K562 (cell line): ENCODE measurements at regions not wholly inside any gene's neighbourhood (a gene's known extent, or its start where the extent isn't known, plus 50 kb on each side); places are given as distances from the start of the nearest gene placed in this dataset.

Experiments
- ATAC-seq: fragments of 200-7000 bp; cut with Tn5 transposase; 3 replicates; pipeline ENCODE4 v1.9.1; 2020; ENCODE audit warnings: moderate library complexity
- BruUV-seq: library from RNA; stranded (reverse); fragments of 400-500 nt; replicated peaks from 2 replicates; lab custom pipeline; 2021; lab: Mats Ljungman, UMichigan
- CTCF ChIA-PET: fragments of 300-600 bp; formaldehyde crosslinking; extraction: SDS; loops from one replicate; lab custom pipeline; 2021; ENCODE audit warnings: low intra/inter-chr PET ratio; lab: Yijun Ruan, JAX
- POLR2A ChIA-PET: fragments of 300-600, 350-650 bp; sonication (Branson Sonifier 250); formaldehyde crosslinking; extraction: SDS; loops from one replicate; lab custom pipeline; 2021; ENCODE audit warnings: antibody characterized with exemption, inconsistent platforms; lab: Yijun Ruan, JAX
- DNase-seq, 4 experiments: peaks; one replicate each; pipeline versions ENCODE4 v3.0.0 to v3.0.0-alpha.2; 2011 to 2018; ENCODE audit warnings: low spot score in 3 of 4, mixed read lengths in 3 of 4; ENCODE audit errors: extremely low read depth in 1 of 4
- FAIRE-seq: peaks from 2 replicates; lab custom pipeline; 2011; peaks lifted over from hg19 to GRCh38; lab: Jason Lieb, UNC
- H2AFZ ChIP-seq: 2 replicates; pipeline ENCODE4 v1.6.0; 2011; ENCODE audit warnings: low read depth, low read length, control low read depth, inconsistent platforms
- H3K27ac ChIP-seq: fragments of 200-600 bp; 3 replicates; pipeline ENCODE4 v1.8.0; 2011; ENCODE audit warnings: low read depth, mild to moderate bottlenecking, control low read depth, inconsistent platforms, low read length, moderate library complexity, mixed read lengths; ENCODE audit errors: extremely low read depth
- H3K27me3 ChIP-seq, 2 experiments: fragments of 300-600 bp in 1 of 2; 2 replicates in 1 of 2; 3 replicates in 1 of 2; pipeline versions ENCODE4 v1.6.0 to v1.8.0; 2011; ENCODE audit warnings: inconsistent platforms in 2 of 2, low read length in 2 of 2, mild to moderate bottlenecking in 1 of 2, mixed read lengths in 1 of 2, moderate library complexity in 1 of 2; ENCODE audit not compliant: control insufficient read depth in 2 of 2, insufficient read depth in 2 of 2
- H3K36me3 ChIP-seq: fragments of 300-600 bp; 3 replicates; pipeline ENCODE4 v1.8.0; 2011; ENCODE audit warnings: mild to moderate bottlenecking, low read length, inconsistent platforms; ENCODE audit not compliant: control insufficient read depth, insufficient read depth
- H3K4me1 ChIP-seq, 2 experiments: fragments of 200-600 bp in 1 of 2; replicated peaks in 1 of 2; 2 replicates in 1 of 2; 3 replicates in 1 of 2; pipeline versions ENCODE4 v1.5.1 to v1.8.0; 2011; ENCODE audit warnings: inconsistent platforms in 2 of 2, low read length in 2 of 2, mild to moderate bottlenecking in 1 of 2, mixed read lengths in 1 of 2, moderate library complexity in 1 of 2; ENCODE audit not compliant: control insufficient read depth in 2 of 2, insufficient read depth in 2 of 2
- H3K4me2 ChIP-seq: 2 replicates; pipeline ENCODE4 v1.6.1; 2011; ENCODE audit warnings: low read length, control low read depth, inconsistent platforms, mixed read lengths; ENCODE audit not compliant: insufficient read depth
- H3K4me3 ChIP-seq: fragments of 200-600 bp; sonication (generic), shearing (Covaris generic); 2 replicates; pipeline ENCODE4 v1.5.1; 2016; ENCODE audit warnings: control low read depth, inconsistent platforms
- H3K79me2 ChIP-seq: fragments of 200-600 bp; 3 replicates; pipeline ENCODE4 v1.8.0; 2011; ENCODE audit warnings: low read length, inconsistent platforms; ENCODE audit not compliant: control insufficient read depth, insufficient read depth
- H3K9ac ChIP-seq, 2 experiments: 2 replicates each; pipeline versions ENCODE4 v1.6.0 to v1.6.1; 2011; ENCODE audit warnings: low read depth in 2 of 2, low read length in 2 of 2, control low read depth in 1 of 2, inconsistent platforms in 1 of 2, mild to moderate bottlenecking in 1 of 2, mixed read lengths in 1 of 2; ENCODE audit not compliant: insufficient read depth in 1 of 2
- H3K9me1 ChIP-seq: one replicate; pipeline ENCODE4 v1.6.0; 2011; ENCODE audit warnings: inconsistent platforms, mild to moderate bottlenecking, low read length, moderate library complexity; ENCODE audit not compliant: control insufficient read depth, insufficient read depth
- H3K9me3 ChIP-seq: replicated peaks from 2 replicates; pipeline ENCODE4 v1.5.1; 2011; ENCODE audit warnings: low read depth, low read length, inconsistent platforms; ENCODE audit not compliant: control insufficient read depth, insufficient read depth
- H4K20me1 ChIP-seq: replicated peaks from 2 replicates; pipeline ENCODE4 v1.6.1; 2011; ENCODE audit warnings: low read length, inconsistent platforms, mixed read lengths; ENCODE audit not compliant: control insufficient read depth, insufficient read depth
- CBFA2T2 ChIP-seq: fragments of 450-650 bp; conservative IDR thresholded peaks from 2 replicates; pipeline ENCODE4 v1.6.1; 2017; ENCODE audit warnings: mild to moderate bottlenecking
- HDAC3 ChIP-seq: fragments of 450-650 bp; IDR thresholded peaks from 2 replicates; pipeline ENCODE4 v1.6.1; 2018; ENCODE audit warnings: borderline replicate concordance, mild to moderate bottlenecking, moderate library complexity; ENCODE audit not compliant: partially characterized antibody
- KLF1 ChIP-seq: fragments of 450-650 bp; IDR thresholded peaks from 2 replicates; pipeline ENCODE4 v1.6.1; 2016; ENCODE audit warnings: missing genetic modification characterization, missing compliant biosample characterization
- LCOR ChIP-seq: sonication (generic); formaldehyde crosslinking; IDR thresholded peaks from 2 replicates; pipeline ENCODE4 v1.8.0; 2022; ENCODE audit warnings: mild to moderate bottlenecking, missing genetic modification reagents
- MCM5 ChIP-seq: fragments of 450-650 bp; IDR thresholded peaks from 2 replicates; pipeline ENCODE4 v1.6.1; 2016; ENCODE audit warnings: low read depth
- RBM17 ChIP-seq: fragments of 200-400 bp; formaldehyde crosslinking; IDR thresholded peaks from 2 replicates; pipeline ENCODE4 v1.6.1; 2017; ENCODE audit warnings: low read depth, mild to moderate bottlenecking, low read length, borderline replicate concordance
- RHOXF2B ChIP-seq: fragments of 250-450 bp; sonication (Bioruptor Pico); conservative IDR thresholded peaks from 2 replicates; pipeline ENCODE4 v1.5.1; 2021
- SIRT6 ChIP-seq: IDR thresholded peaks from one replicate; pipeline ENCODE4 v1.6.1; 2012; ENCODE audit warnings: low read depth, mild to moderate bottlenecking, control low read depth, inconsistent platforms, low read length, moderate library complexity
- TARDBP ChIP-seq: fragments of 450-650 bp; IDR thresholded peaks from 2 replicates; pipeline ENCODE4 v1.6.1; 2016
- YY1 ChIP-seq, 3 experiments: IDR thresholded peaks; 2 replicates each; pipeline ENCODE4 v1.6.1; 2011; ENCODE audit warnings: low read length in 2 of 3, mild to moderate bottlenecking in 2 of 3, moderate library complexity in 2 of 3, borderline replicate concordance in 1 of 3, control low read depth in 1 of 3, low read depth in 1 of 3; ENCODE audit not compliant: insufficient read depth in 3 of 3, insufficient replicate concordance in 2 of 3, control insufficient read depth in 1 of 3, insufficient read length in 1 of 3; ENCODE audit errors: extremely low read depth in 1 of 3
- ZNF431 ChIP-seq: sonication (generic); formaldehyde crosslinking; IDR thresholded peaks from 2 replicates; pipeline ENCODE4 v1.8.0; 2022; ENCODE audit warnings: mild to moderate bottlenecking, missing genetic modification reagents
- WGBS: fragments of 100-300 bp; shearing (Covaris generic); methylation state at CpG from one replicate; pipeline ENCODE4 v1.1.6; 2016; ENCODE audit warnings: low coverage, mixed read lengths; ENCODE audit not compliant: insufficient coverage; ENCODE audit errors: missing lambda C conversion rate; 5-methylcytosine and 5-hydroxymethylcytosine counted together
- in situ Hi-C: fragments of 300-500 bp; cut with MboI; formaldehyde crosslinking; loops from 4 replicates; pipeline ENCODE4 v1.15.0; 2018; ENCODE audit warnings: inconsistent platforms, mixed read lengths
- intact Hi-C: fragments of 100-400 bp; cut with micrococcal nuclease; formaldehyde crosslinking; loops from 2 replicates; pipeline ENCODE4 v1.14.2; 2022
- TF ChIP-seq, protein P1 (sequence below): IDR thresholded peaks from 2 replicates; pipeline ENCODE4 v1.6.1; 2012; ENCODE audit warnings: low read depth, low read length, improper control_type of control experiment, borderline replicate concordance

DNA sequence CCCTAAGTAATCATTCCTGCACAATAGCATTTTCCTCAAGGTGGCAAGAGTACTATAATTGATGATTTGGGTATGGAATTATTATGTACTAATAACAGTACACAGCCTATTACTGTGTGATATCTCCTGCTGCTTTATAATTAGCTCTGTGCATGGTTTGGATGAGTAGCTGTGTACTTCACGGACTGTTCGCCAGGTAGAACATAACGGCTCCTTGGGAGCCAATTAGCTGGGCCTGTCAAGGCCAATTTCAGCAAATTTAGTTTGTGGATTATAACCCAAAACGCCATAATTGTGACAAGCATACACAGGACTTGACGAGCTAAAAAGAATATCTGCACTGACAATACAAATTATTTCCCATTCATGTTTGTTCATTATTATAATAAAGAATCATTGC, 1584.2 kb downstream of the SLITRK1 start (continued):
- TF ChIP-seq YY1 (IDR thresholded peaks at IDR 0.05; ENCODE audit: borderline replicate concordance in 1 of 3, control insufficient read depth in 1 of 3, extremely low read depth in 1 of 3, insufficient read depth in 3 of 3, insufficient read length in 1 of 3, insufficient replicate concordance in 2 of 3, low read depth in 1 of 3, low read length in 2 of 3) (no peak), MCM5 (no peak)
- TF ChIP-seq, protein P1, sequence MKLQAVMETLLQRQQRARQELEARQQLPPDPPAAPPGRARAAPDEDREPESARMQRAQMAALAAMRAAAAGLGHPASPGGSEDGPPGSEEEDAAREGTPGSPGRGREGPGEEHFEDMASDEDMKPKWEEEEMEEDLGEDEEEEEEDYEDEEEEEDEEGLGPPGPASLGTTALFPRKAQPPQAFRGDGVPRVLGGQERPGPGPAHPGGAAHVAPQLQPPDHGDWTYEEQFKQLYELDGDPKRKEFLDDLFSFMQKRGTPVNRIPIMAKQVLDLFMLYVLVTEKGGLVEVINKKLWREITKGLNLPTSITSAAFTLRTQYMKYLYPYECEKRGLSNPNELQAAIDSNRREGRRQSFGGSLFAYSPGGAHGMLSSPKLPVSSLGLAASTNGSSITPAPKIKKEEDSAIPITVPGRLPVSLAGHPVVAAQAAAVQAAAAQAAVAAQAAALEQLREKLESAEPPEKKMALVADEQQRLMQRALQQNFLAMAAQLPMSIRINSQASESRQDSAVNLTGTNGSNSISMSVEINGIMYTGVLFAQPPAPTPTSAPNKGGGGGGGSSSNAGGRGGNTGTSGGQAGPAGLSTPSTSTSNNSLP = no peak
- TF ChIP-seq, all 486 proteins: peak for 0

DNA sequence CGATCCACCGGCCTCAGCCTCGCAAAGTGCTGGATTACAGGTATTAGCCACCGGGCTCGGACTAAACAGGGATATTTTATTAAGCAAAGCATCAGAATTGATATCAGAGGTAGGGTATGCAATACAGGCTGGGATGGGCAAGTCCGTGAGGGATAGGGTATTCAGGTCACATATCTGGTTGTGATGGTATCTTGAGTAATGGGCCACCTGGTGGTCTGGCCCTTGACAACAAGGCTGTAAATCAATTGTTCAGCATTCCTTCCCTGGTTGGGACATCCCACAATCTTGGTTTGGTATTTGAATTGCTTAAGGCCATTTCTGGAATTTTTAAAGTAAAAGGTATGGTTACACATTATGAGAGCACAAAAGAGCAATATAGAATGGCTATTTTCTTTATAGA, 1588.0 kb downstream of the SLITRK1 start:
- in situ Hi-C loops = no loop called here
- intact Hi-C loops = no loop called here
- Histone ChIP-seq H3K36me3 (no peaks in the 10 kb centered on the region), H3K27ac (no peak overlapping the region), H3K4me3 (no peak overlapping the region), H4K20me1 (no peaks in the 10 kb centered on the region), H3K9me1 (no peaks in the 10 kb centered on the region), H3K9ac (no peak overlapping the region), H3K9me3 (no peaks in the 10 kb centered on the region), H3K79me2 (no peaks in the 10 kb centered on the region), H3K4me1 (no peaks in the 10 kb centered on the region), H3K4me2 (no peak overlapping the region), H2AFZ (no peak overlapping the region), H3K27me3 (no peaks in the 10 kb centered on the region)
- POLR2A ChIA-PET = no interaction called here
- CTCF ChIA-PET = no interaction called here
- TF ChIP-seq ZNF431 (CRISPR knock-in tag) (no peak), KLF1 (tag) (no peak), HDAC3 (no peak), SIRT6 (no peak), TARDBP (no peak), RBM17 (no peak), RHOXF2B (CRISPR knock-in tag) (no peak), CBFA2T2 (no peak), LCOR (CRISPR knock-in tag) (no peak)
- DNase-seq (no peak), FAIRE-seq (no peak), ATAC-seq (no peak)
- BruUV-seq = no TSS peak
- 3% methylated on average over 6 of the region's 6 CpGs for WGBS
